HUES6 (cell line): ENCODE measurements at regions not wholly inside any gene's neighbourhood (a gene's known extent, or its start where the extent isn't known, plus 50 kb on each side); places are given as distances from the start of the nearest gene placed in this dataset.
"Not testable (repeated sequence)": the region's sequence is repeated elsewhere in the genome, so short reads cannot be mapped to it uniquely, and the experiment has no call there.

Experiments
- H3K27ac ChIP-seq: 2 replicates; pipeline ENCODE4 v1.7.0; 2013; ENCODE audit warnings: low read depth, mild to moderate bottlenecking, low read length, inconsistent platforms
- H3K27me3 ChIP-seq: 2 replicates; pipeline ENCODE4 v1.6.1; 2013; ENCODE audit warnings: low read length; ENCODE audit not compliant: control insufficient read depth, insufficient read depth
- H3K36me3 ChIP-seq: 2 replicates; pipeline ENCODE4 v1.6.1; 2013; ENCODE audit warnings: low read length; ENCODE audit not compliant: control insufficient read depth, insufficient read depth
- H3K4me1 ChIP-seq: 2 replicates; pipeline ENCODE4 v1.6.1; 2013; ENCODE audit warnings: low read length; ENCODE audit not compliant: control insufficient read depth, insufficient read depth
- H3K4me3 ChIP-seq: 2 replicates; pipeline ENCODE4 v1.5.1; 2013; ENCODE audit warnings: low read depth, low read length
- H3K9ac ChIP-seq: one replicate; pipeline ENCODE4 v1.6.1; 2013; ENCODE audit warnings: mild to moderate bottlenecking, low read length
- H3K9me3 ChIP-seq: 2 replicates; pipeline ENCODE4 v1.6.1; 2013; ENCODE audit warnings: low read depth, low read length; ENCODE audit not compliant: control insufficient read depth, insufficient read depth

DNA sequence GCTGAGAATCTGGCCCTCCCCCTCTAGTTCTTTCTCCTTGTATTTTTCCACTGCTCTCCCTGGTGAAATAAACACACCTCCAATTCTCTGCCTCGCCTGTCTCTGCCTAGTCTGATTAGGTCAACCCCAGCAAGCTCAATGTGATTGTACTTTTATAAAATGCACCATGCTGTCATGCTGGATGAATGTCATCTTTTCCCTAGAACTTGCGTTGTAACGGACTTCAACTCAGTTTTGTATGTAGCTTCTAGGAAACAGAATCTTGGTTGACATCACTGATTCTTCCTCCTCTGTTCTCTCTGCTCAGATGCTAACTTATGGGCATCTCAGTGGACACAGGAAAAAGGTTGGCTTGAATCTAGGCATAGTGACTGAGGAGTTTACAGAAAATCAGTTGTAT lies 261.9 kb upstream of the ISX start:
- H3K27ac ChIP-seq = no peak overlapping the region
- no peak overlapping the region for H3K4me3 ChIP-seq
- peaks cover 6% of the 10 kb centered on the region; the same call in 1 of the 2 replicates for H3K4me1 ChIP-seq
- no peaks in the 10 kb centered on the region for H3K36me3 ChIP-seq
- H3K9me3 ChIP-seq = no peaks in the 10 kb centered on the region
- H3K9ac ChIP-seq = no peak overlapping the region
- H3K27me3 ChIP-seq = no peaks in the 10 kb centered on the region

DNA sequence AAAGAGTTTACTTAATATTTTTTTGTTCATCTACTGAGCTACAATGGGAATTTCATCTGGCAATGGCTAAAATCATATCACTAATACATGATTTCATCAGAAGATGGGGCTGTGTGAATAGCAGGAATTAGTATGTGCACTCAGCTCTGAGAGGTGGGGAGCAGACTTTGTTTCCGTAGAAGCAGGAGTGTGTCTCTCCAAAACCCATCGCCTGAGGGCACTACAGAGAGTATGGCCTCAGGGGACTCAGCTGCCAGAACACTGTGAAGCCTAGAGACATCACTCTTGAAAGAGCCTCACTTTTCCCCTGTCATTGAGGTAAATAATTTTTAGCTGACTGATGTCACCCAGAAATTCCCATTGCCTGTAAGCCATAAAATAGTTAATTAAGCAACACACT lies 261.4 kb upstream of the ISX start:
- no peak overlapping the region for H3K27ac ChIP-seq
- H3K4me1 ChIP-seq = peaks cover 6% of the 10 kb centered on the region; the same call in 1 of the 2 replicates
- H3K27me3 ChIP-seq = no peaks in the 10 kb centered on the region
- no peak overlapping the region for H3K4me3 ChIP-seq
- no peak overlapping the region for H3K9ac ChIP-seq
- no peaks in the 10 kb centered on the region for H3K9me3 ChIP-seq
- no peaks in the 10 kb centered on the region for H3K36me3 ChIP-seq

- no peak overlapping the region for H3K27ac ChIP-seq
- no peaks in the 10 kb centered on the region for H3K36me3 ChIP-seq
- H3K4me1 ChIP-seq = peaks cover 6% of the 10 kb centered on the region; the same call in 1 of the 2 replicates
- H3K9ac ChIP-seq = no peak overlapping the region
- H3K9me3 ChIP-seq = no peaks in the 10 kb centered on the region
- no peaks in the 10 kb centered on the region for H3K27me3 ChIP-seq
- H3K4me3 ChIP-seq = no peak overlapping the region
Observed at GRCh38 chr22:34805771-34806170, 260.2 kb upstream of the ISX start.

GRCh38 chr22:34808618-34809017 lies 257.3 kb upstream of the ISX start:
- Histone ChIP-seq H3K9ac (no peak overlapping the region), H3K4me3 (no peak overlapping the region), H3K36me3 (no peaks in the 10 kb centered on the region), H3K9me3 (no peaks in the 10 kb centered on the region), H3K27ac (no peak overlapping the region), H3K27me3 (no peaks in the 10 kb centered on the region), H3K4me1 (peaks cover 6% of the 10 kb centered on the region; the same call in 1 of the 2 replicates)

DNA sequence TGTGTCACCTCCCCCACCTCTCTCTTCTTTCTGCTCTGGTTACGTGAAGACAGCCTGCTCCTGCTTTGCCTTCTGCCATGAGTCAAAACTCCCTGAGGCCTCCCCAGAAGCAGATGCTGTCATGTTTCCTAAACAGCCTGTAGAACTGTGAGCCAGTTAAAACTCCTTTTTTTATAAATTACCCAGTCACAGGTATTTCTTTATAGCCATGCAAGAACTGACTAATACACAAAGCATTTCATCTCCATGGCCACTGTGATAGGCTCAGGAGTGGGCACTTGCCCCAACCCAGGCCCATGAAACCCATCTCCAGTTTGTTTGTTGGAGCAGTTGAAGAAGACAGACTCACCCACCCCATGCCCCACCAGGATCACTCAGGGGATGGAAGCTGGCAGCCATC lies 253.3 kb upstream of the ISX start:
- no peaks in the 10 kb centered on the region for H3K27me3 ChIP-seq
- peaks cover 14% of the 10 kb centered on the region; the same call in 1 of the 2 replicates for H3K9me3 ChIP-seq
- no peak overlapping the region for H3K4me3 ChIP-seq
- H3K4me1 ChIP-seq = peaks cover 13% of the 10 kb centered on the region
- H3K36me3 ChIP-seq = no peaks in the 10 kb centered on the region
- no peak overlapping the region for H3K27ac ChIP-seq
- no peak overlapping the region for H3K9ac ChIP-seq

DNA sequence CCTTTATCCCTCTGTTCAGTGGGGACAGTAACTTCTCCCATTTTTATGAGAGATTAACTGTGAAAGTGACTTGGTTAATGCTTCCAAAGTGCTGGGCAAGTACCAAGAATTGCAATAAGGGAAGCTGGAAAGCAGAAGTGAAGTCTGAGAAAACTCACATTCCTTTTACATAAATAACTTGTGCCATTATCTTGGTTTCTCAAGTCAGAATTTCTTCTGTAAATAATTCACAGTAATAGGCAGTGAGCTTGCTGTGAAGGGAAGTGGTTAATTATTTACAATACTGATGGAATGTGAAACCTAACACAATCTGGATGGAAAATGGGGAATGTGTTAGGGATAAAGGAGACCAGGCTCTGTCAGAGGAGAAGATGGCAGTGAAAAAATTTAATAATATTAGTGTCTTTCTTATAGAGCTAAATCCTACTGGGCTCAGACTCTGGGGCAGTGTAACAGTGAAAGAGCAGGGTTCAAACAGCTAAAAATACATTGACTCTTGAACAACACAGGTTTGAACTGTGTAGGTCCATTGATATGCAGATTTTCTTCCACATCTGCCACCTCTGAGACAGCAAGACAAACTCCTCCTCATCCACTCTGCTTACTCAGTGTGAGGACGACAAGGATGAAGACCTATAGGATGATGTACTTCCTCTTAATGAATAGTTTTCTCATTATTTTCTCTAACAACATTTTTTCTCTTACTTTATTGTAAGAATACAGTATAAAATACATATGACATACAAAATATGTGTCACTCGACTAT lies 251.5 kb upstream of the ISX start:
- no peaks in the 10 kb centered on the region for H3K36me3 ChIP-seq

DNA sequence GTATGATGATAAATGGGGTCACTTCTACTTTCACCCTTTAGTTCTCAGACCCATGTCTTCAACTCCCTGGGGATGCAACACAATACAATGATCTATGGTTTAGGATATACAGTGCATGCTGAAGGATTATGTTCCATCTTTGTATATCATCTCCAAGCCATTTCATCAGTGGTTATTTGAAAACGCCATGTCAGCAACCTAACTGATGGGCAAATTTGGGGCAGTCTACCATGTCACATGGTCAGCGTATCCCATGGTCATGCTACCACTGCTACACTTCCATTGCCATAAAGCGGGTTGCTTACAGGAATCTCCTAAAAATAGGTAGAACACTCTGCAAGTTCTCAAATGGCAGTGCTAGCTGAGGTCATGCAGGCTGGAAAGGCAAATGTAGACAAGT lies 236.5 kb upstream of the ISX start:
- Histone ChIP-seq H3K4me3 (no peak overlapping the region), H3K27ac (no peak overlapping the region), H3K36me3 (peaks cover 3% of the 10 kb centered on the region; the same call in 1 of the 2 replicates), H3K4me1 (peaks cover 17% of the 10 kb centered on the region), H3K9ac (no peak overlapping the region), H3K9me3 (peaks cover 11% of the 10 kb centered on the region; the same call in 1 of the 2 replicates), H3K27me3 (no peaks in the 10 kb centered on the region)

More for the DNA sequence above, 251.5 kb upstream of the ISX start:
- no peaks in the 10 kb centered on the region for H3K27me3 ChIP-seq
- no peak overlapping the region for H3K27ac ChIP-seq
- H3K4me1 ChIP-seq = peaks cover 13% of the 10 kb centered on the region
- peaks cover 14% of the 10 kb centered on the region; the same call in 1 of the 2 replicates for H3K9me3 ChIP-seq
- H3K4me3 ChIP-seq = no peak overlapping the region
- H3K9ac ChIP-seq = no peak overlapping the region

DNA sequence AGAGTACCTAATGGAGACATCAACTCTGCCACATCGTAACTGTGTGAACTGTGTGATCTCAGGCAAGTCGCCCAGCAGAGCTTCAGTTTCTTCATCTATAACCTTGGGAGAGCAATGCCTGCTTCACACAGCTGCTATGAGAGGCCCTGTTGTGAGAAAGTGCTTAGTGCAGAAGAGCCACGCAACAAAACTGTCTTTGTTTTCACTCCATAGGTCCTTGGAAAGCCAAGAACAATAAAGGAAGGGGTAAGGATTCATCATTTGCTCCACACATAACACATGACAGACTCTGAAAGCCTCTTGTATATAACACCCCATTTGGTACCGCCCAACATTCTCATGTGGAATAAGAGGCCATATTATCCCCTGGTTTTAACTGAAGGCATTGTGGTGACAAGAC lies 231.9 kb upstream of the ISX start:
- peak overlapping the region; percentile 19; the same call in 1 of the 2 replicates for H3K4me3 ChIP-seq
- H3K9ac ChIP-seq = peak overlapping the region; percentile 68
- peaks cover 18% of the 10 kb centered on the region for H3K4me1 ChIP-seq
- peak overlapping the region; percentile 54; the same call in 1 of the 2 replicates for H3K27ac ChIP-seq
- H3K9me3 ChIP-seq = no peaks in the 10 kb centered on the region; the same call in 1 of the 2 replicates
- no peaks in the 10 kb centered on the region for H3K36me3 ChIP-seq
- no peaks in the 10 kb centered on the region for H3K27me3 ChIP-seq

- H3K36me3 ChIP-seq, H3K9me3 ChIP-seq, H3K27me3 ChIP-seq: not testable (repeated sequence)
- Histone ChIP-seq H3K4me1 (peaks cover 18% of the 10 kb centered on the region), H3K4me3 (peak overlapping the region; percentile 47; the same call in 1 of the 2 replicates), H3K9ac (peak overlapping the region; percentile 88), H3K27ac (peak overlapping the region; percentile 68; the same call in 1 of the 2 replicates)
Observed at GRCh38 chr22:34834541-34834940, 231.4 kb upstream of the ISX start.

DNA sequence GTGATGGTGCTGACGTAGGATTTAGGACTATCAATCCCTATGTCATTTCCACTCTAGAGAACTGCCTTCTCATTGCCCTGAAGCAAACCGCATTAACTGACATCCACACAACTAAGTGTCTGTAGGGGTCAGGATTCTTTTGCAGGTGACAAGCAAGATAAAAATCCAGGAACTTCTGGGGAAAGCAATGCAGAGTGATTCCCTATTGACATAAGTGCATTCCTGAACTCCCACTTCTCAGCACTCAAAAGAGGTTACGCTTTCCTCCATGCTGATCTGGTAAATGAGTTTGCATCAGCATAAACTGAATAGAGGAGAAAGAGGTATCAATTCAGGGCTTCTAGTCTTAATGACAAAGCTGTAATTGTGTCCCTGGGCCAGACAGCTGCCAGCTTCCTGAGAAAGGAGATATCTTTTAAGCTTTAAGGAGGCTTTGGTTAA lies 224.6 kb upstream of the ISX start:
- Histone ChIP-seq H3K4me1 (peaks cover 32% of the 10 kb centered on the region), H3K9ac (peak overlapping the region; percentile 80), H3K4me3 (peak overlapping the region; percentile 14; the same call in 1 of the 2 replicates), H3K27me3 (no peaks in the 10 kb centered on the region), H3K9me3 (peaks cover 24% of the 10 kb centered on the region), H3K27ac (peak overlapping the region; percentile 93), H3K36me3 (peaks cover 23% of the 10 kb centered on the region; the same call in 1 of the 2 replicates)

- Histone ChIP-seq H3K27ac (peak overlapping the region; percentile 93), H3K9ac (peak overlapping the region; percentile 80), H3K9me3 (peaks cover 24% of the 10 kb centered on the region), H3K27me3 (no peaks in the 10 kb centered on the region), H3K4me1 (peaks cover 32% of the 10 kb centered on the region), H3K36me3 (peaks cover 28% of the 10 kb centered on the region; the same call in 1 of the 2 replicates), H3K4me3 (peak overlapping the region; percentile 14; the same call in 1 of the 2 replicates)
Observed at GRCh38 chr22:34841911-34842310, 224.0 kb upstream of the ISX start.
